Fibroblast of lung (primary cell): ENCODE measurements at regions not wholly inside any gene's neighbourhood (a gene's known extent, or its start where the extent isn't known, plus 50 kb on each side); places are given as distances from the start of the nearest gene placed in this dataset.
A peak's percentile ranks its signal among the peaks of the same experiment; 100 is the strongest.

Source experiments
- DNase-seq, 2 donors: peaks; one replicate each; pipeline versions ENCODE4 v3.0.0 to v3.0.0-alpha.2; 2010; ENCODE audit warnings: low read depth in 2 of 2
- H2AFZ ChIP-seq: 2 replicates; pipeline ENCODE4 v1.5.1; 2012; ENCODE audit warnings: low read length, control low read depth, inconsistent platforms
- H3K27ac ChIP-seq: 2 replicates; pipeline ENCODE4 v1.5.1; 2011; ENCODE audit warnings: low read length, control low read depth; ENCODE audit not compliant: insufficient read depth
- H3K27me3 ChIP-seq: 2 replicates; pipeline ENCODE4 v1.5.1; 2011; ENCODE audit warnings: mild to moderate bottlenecking, low read length; ENCODE audit not compliant: control insufficient read depth, insufficient read depth
- H3K36me3 ChIP-seq: 2 replicates; pipeline ENCODE4 v1.5.1; 2011; ENCODE audit warnings: low read length; ENCODE audit not compliant: control insufficient read depth, insufficient read depth
- H3K4me1 ChIP-seq: 2 replicates; pipeline ENCODE4 v1.5.1; 2011; ENCODE audit warnings: low read length; ENCODE audit not compliant: control insufficient read depth, insufficient read depth; ENCODE audit errors: extremely low read depth
- H3K4me2 ChIP-seq: 2 replicates; pipeline ENCODE4 v1.5.1; 2011; ENCODE audit warnings: low read length, control low read depth; ENCODE audit not compliant: insufficient read depth; ENCODE audit errors: extremely low read depth
- H3K4me3 ChIP-seq, 4 experiments: fragments of 200-600 bp in 1 of 4; sonication (generic) in 1 of 4; replicated peaks in 1 of 4; 2 replicates each; pipeline ENCODE4 v1.5.1; 2011 to 2016; ENCODE audit warnings: low read length in 4 of 4, low read depth in 3 of 4, mild to moderate bottlenecking in 3 of 4, control low read depth in 2 of 4, inconsistent platforms in 1 of 4, mixed read lengths in 1 of 4; ENCODE audit not compliant: insufficient read depth in 1 of 4; ENCODE audit errors: control extremely low read depth in 1 of 4
- H3K79me2 ChIP-seq: 2 replicates; pipeline ENCODE4 v1.5.1; 2012; ENCODE audit warnings: mild to moderate bottlenecking, low read length, inconsistent platforms; ENCODE audit not compliant: control insufficient read depth, insufficient read depth
- H3K9ac ChIP-seq: 2 replicates; pipeline ENCODE4 v1.5.1; 2011; ENCODE audit warnings: mild to moderate bottlenecking, low read length, control low read depth; ENCODE audit not compliant: insufficient read depth
- H3K9me3 ChIP-seq: 2 replicates; pipeline ENCODE4 v1.5.1; 2012; ENCODE audit warnings: low read depth, low read length; ENCODE audit not compliant: control insufficient read depth, insufficient read depth
- H4K20me1 ChIP-seq: 2 replicates; pipeline ENCODE4 v1.5.1; 2011; ENCODE audit warnings: low read length; ENCODE audit not compliant: control insufficient read depth, insufficient read depth; ENCODE audit errors: extremely low read depth
- EZH2 ChIP-seq: IDR thresholded peaks from 2 replicates; pipeline ENCODE4 v1.5.1; 2012; ENCODE audit warnings: low read length, control low read depth, mild to moderate bottlenecking; ENCODE audit errors: missing control alignments
- TF ChIP-seq, protein P1 (sequence below), 2 donors: IDR thresholded peaks in 1 of 2; conservative IDR thresholded peaks in 1 of 2; 1 replicate in 1 of 2; 2 replicates in 1 of 2; pipeline ENCODE4 v1.5.1; 2011 to 2012; ENCODE audit warnings: low read length in 2 of 2, control low read depth in 1 of 2, inconsistent platforms in 1 of 2, low read depth in 1 of 2, mild to moderate bottlenecking in 1 of 2

DNA sequence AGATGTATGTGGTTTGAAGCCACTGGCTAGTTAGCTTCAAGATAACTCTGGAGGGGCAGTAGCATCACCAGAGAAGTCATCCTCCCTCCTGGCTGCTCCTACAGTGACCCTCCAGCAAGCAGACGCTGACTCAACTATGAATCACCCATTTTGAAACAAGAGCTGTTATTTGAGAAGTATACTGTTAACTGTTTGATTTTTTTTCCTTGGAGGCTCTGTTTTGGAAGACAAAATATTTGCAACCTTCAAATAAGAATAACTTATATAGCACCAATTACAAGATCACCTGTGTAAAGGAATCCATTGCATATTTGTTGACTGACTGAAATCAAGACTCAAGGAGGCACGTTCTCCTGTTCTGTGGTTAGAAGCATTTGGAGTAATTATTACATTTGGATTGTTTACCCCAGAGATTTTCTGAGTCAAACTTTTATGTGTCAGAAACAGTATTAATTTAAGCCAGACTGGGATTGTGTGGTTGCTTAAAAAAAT is 313.8 kb downstream of the MTX2 start:
- Histone ChIP-seq H3K4me2 (no peak overlapping the region), H3K9ac (no peak overlapping the region), H4K20me1 (no peaks in the 10 kb centered on the region), H3K4me3 (no peak overlapping the region), H3K36me3 (no peaks in the 10 kb centered on the region), H3K79me2 (no peaks in the 10 kb centered on the region), H2AFZ (no peak overlapping the region), H3K27me3 (no peaks in the 10 kb centered on the region), H3K4me1 (peaks cover 2% of the 10 kb centered on the region), H3K9me3 (no peaks in the 10 kb centered on the region), H3K27ac (no peak overlapping the region)
- TF ChIP-seq, protein P1, sequence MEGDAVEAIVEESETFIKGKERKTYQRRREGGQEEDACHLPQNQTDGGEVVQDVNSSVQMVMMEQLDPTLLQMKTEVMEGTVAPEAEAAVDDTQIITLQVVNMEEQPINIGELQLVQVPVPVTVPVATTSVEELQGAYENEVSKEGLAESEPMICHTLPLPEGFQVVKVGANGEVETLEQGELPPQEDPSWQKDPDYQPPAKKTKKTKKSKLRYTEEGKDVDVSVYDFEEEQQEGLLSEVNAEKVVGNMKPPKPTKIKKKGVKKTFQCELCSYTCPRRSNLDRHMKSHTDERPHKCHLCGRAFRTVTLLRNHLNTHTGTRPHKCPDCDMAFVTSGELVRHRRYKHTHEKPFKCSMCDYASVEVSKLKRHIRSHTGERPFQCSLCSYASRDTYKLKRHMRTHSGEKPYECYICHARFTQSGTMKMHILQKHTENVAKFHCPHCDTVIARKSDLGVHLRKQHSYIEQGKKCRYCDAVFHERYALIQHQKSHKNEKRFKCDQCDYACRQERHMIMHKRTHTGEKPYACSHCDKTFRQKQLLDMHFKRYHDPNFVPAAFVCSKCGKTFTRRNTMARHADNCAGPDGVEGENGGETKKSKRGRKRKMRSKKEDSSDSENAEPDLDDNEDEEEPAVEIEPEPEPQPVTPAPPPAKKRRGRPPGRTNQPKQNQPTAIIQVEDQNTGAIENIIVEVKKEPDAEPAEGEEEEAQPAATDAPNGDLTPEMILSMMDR (conservative IDR thresholded peaks at IDR 0.05 in 1 of 2, IDR thresholded peaks at IDR 0.05 in 1 of 2; ENCODE audit: low read depth in 1 of 2, low read length in 2 of 2): no peak
- TF ChIP-seq EZH2: no peak
- DNase-seq: peak; percentile 89 to 99

DNA sequence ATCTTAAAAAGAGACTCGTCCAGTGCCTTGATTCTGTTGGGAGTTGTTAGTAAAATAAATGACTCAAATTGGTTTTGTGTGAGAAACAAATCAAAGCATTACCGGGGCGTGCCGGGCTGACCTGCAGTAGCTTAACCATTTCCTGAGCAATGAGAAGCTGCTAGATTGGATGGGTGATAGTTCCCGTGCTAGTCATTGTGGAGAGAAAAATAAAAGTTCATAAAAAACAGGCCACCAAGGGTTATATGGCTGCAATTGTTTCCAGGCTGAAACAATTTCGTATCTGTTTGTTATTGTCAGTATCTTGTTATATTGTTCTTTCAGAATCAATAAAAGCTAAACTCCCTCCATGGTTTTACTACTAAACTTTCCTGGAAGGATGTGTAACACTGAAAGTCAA is 314.4 kb downstream of the MTX2 start:
- no peaks in the 10 kb centered on the region for H4K20me1 ChIP-seq
- no peaks in the 10 kb centered on the region for H3K36me3 ChIP-seq
- DNase-seq: peak; percentile 2 to 84
- no peaks in the 10 kb centered on the region for H3K27me3 ChIP-seq
- H3K9ac ChIP-seq: no peak overlapping the region
- H3K4me2 ChIP-seq: no peak overlapping the region
- H3K27ac ChIP-seq: no peak overlapping the region
- no peaks in the 10 kb centered on the region for H3K79me2 ChIP-seq
- peaks cover 2% of the 10 kb centered on the region for H3K4me1 ChIP-seq
- TF ChIP-seq EZH2: no peak
- TF ChIP-seq, protein P1 (conservative IDR thresholded peaks at IDR 0.05 in 1 of 2, IDR thresholded peaks at IDR 0.05 in 1 of 2; ENCODE audit: low read depth in 1 of 2, low read length in 2 of 2): no peak
- no peaks in the 10 kb centered on the region for H3K9me3 ChIP-seq
- H3K4me3 ChIP-seq: no peak overlapping the region
- H2AFZ ChIP-seq: no peak overlapping the region

DNA sequence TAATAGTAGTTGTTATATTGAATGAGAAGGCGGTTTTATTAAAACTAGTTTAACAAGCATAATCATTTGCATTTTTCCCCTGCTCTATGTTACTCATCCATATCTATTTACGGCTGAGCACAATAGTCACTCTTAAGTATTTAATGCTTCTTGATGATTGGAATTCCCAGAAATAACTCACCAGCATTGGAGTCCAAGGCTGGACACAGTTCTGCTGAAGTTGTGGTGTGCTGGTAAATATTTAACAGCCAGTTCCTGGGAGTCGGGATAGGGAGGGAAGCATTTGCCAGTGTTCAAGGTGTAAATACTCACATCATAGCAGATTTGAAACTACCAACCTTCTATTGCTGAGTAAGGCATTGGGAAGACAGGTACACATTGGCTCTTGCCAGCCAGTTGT is 315.1 kb downstream of the MTX2 start:
- H3K4me3 ChIP-seq: no peak overlapping the region
- H3K4me1 ChIP-seq: peaks cover 2% of the 10 kb centered on the region
- no peak for TF ChIP-seq EZH2
- TF ChIP-seq, protein P1 (conservative IDR thresholded peaks at IDR 0.05 in 1 of 2, IDR thresholded peaks at IDR 0.05 in 1 of 2; ENCODE audit: low read depth in 1 of 2, low read length in 2 of 2): no peak
- no peaks in the 10 kb centered on the region for H3K36me3 ChIP-seq
- no peak overlapping the region for H2AFZ ChIP-seq
- H3K27ac ChIP-seq: no peak overlapping the region
- no peak overlapping the region for H3K9ac ChIP-seq
- H4K20me1 ChIP-seq: no peaks in the 10 kb centered on the region
- no peaks in the 10 kb centered on the region for H3K79me2 ChIP-seq
- H3K9me3 ChIP-seq: no peaks in the 10 kb centered on the region
- no peak overlapping the region for H3K4me2 ChIP-seq
- peak in 1 of 2 donors; percentile 90 for DNase-seq
- no peaks in the 10 kb centered on the region for H3K27me3 ChIP-seq
